KMS-11 (cell line): ENCODE measurements at regions not wholly inside any gene's neighbourhood (a gene's known extent, or its start where the extent isn't known, plus 50 kb on each side); places are given as distances from the start of the nearest gene placed in this dataset.

ENCODE experiments used
- H2AFZ ChIP-seq: fragments of 200-600 bp; sonication (generic); 2 replicates; pipeline ENCODE4 v1.6.1; 2016; ENCODE audit warnings: antibody characterized with exemption, mixed run types, low read depth
- H3K27ac ChIP-seq: fragments of 200-600 bp; sonication (generic); 2 replicates; pipeline ENCODE4 v1.6.1; 2016; ENCODE audit warnings: mild to moderate bottlenecking, mixed run types
- H3K27me3 ChIP-seq: fragments of 200-600 bp; sonication (generic); 2 replicates; pipeline ENCODE4 v1.6.1; 2017; ENCODE audit warnings: mild to moderate bottlenecking, low read depth, mixed run types, moderate library complexity; ENCODE audit not compliant: insufficient read depth
- H3K36me3 ChIP-seq: fragments of 200-600 bp; sonication (generic); 2 replicates; pipeline ENCODE4 v1.6.1; 2017; ENCODE audit warnings: mild to moderate bottlenecking, mixed run types; ENCODE audit not compliant: insufficient read depth
- H3K4me1 ChIP-seq: fragments of 200-600 bp; sonication (generic); 2 replicates; pipeline ENCODE4 v1.6.1; 2016; ENCODE audit warnings: mild to moderate bottlenecking, low read depth, mixed run types; ENCODE audit not compliant: poor library complexity, severe bottlenecking
- H3K4me2 ChIP-seq: fragments of 200-600 bp; sonication (generic); 2 replicates; pipeline ENCODE4 v1.7.0; 2016; ENCODE audit warnings: mild to moderate bottlenecking, mixed run types
- H3K4me3 ChIP-seq: fragments of 200-600 bp; sonication (generic); IDR thresholded peaks from 2 replicates; pipeline ENCODE4 v1.6.1; 2017; ENCODE audit warnings: low read depth, low read length, mixed read lengths; ENCODE audit not compliant: insufficient read depth
- H3K79me2 ChIP-seq: fragments of 200-600 bp; sonication (generic); 2 replicates; pipeline ENCODE4 v1.6.1; 2016; ENCODE audit warnings: low read depth, mixed run types; ENCODE audit not compliant: insufficient read depth
- H3K9ac ChIP-seq: fragments of 200-600 bp; sonication (generic); 2 replicates; pipeline ENCODE4 v1.6.1; 2016; ENCODE audit warnings: mild to moderate bottlenecking, mixed run types
- H4K20me1 ChIP-seq: fragments of 200-600 bp; sonication (generic); 2 replicates; pipeline ENCODE4 v1.6.1; 2016; ENCODE audit warnings: mild to moderate bottlenecking, mixed run types; ENCODE audit not compliant: insufficient read depth
- TF ChIP-seq, protein P1 (sequence below): fragments of 200-600 bp; sonication (generic); conservative IDR thresholded peaks from 2 replicates; pipeline ENCODE4 v1.6.1; 2017; ENCODE audit warnings: low read depth, mild to moderate bottlenecking, antibody characterized with exemption, low read length, moderate library complexity, mixed read lengths

DNA sequence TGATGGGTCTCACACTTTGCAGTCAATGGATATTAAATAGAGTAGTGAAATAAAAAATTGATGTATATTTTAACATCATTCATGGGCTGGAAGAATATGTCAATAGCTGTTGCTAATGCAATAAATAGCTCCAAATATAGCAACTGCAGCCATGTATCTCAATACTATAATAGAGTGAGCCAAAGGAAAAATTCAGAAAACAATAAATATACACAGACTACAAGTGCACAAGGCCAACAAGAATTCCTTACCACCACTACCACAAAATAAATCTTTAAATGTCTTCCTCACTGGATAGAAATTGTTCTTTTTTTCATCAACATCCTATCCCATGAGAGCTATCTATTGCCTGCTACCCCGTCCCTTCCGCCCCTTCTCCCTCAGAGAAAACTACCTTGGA is 113.1 kb upstream of the TRIM24 start:
- Histone ChIP-seq H3K4me3 (no peak overlapping the region), H3K27ac (no peak overlapping the region), H3K36me3 (no peaks in the 10 kb centered on the region), H4K20me1 (no peaks in the 10 kb centered on the region), H3K4me1 (no peaks in the 10 kb centered on the region), H3K27me3 (no peaks in the 10 kb centered on the region), H3K9ac (no peak overlapping the region), H3K4me2 (no peak overlapping the region), H3K79me2 (no peaks in the 10 kb centered on the region), H2AFZ (no peak overlapping the region)
- TF ChIP-seq, protein P1, sequence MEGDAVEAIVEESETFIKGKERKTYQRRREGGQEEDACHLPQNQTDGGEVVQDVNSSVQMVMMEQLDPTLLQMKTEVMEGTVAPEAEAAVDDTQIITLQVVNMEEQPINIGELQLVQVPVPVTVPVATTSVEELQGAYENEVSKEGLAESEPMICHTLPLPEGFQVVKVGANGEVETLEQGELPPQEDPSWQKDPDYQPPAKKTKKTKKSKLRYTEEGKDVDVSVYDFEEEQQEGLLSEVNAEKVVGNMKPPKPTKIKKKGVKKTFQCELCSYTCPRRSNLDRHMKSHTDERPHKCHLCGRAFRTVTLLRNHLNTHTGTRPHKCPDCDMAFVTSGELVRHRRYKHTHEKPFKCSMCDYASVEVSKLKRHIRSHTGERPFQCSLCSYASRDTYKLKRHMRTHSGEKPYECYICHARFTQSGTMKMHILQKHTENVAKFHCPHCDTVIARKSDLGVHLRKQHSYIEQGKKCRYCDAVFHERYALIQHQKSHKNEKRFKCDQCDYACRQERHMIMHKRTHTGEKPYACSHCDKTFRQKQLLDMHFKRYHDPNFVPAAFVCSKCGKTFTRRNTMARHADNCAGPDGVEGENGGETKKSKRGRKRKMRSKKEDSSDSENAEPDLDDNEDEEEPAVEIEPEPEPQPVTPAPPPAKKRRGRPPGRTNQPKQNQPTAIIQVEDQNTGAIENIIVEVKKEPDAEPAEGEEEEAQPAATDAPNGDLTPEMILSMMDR = no peak

DNA sequence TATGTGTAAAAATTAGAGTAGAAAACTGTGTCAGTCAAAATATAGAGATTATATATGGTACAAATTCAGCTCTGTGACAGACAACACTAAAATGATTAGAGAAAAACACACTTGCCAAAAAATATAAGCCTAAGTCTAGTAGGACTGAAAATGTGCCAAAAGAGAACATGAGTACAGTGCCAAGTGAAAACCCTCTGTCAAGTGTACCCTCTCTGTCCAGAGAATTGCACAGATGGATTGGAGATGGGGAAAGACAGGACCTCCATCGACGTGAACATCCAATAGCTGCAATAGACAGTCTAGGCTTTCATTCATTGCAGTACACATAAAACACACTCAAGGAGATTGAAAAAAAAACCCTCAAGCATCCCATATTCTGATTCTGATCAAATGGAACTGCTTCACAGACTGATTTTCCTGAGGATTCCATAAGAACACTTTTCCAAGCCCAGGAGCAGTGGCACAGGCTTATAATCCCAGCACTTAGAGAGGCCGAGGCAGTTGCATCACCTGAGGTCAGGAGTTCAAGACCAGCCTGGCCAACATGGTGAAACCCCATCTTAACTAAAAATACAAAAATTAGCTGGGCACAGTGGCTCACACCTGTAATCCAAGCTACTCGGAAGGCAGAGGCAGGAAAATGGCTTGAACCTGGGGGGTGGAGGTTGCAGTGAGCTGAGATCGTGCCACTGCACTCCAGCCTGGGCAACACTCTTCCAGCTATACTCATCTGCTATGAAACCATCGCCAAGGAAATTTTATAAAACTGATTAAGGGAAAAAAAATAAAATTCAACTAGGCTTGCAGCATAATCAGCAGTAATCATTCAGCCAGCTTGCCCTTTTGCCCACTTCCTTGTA is 110.0 kb upstream of the TRIM24 start:
- no peak overlapping the region for H2AFZ ChIP-seq
- no peak overlapping the region for H3K4me2 ChIP-seq
- TF ChIP-seq, protein P1 = no peak
- no peak overlapping the region for H3K4me3 ChIP-seq
- no peaks in the 10 kb centered on the region for H3K27me3 ChIP-seq
- H3K27ac ChIP-seq = no peak overlapping the region
- H3K4me1 ChIP-seq = no peaks in the 10 kb centered on the region
- H4K20me1 ChIP-seq = no peaks in the 10 kb centered on the region
- H3K9ac ChIP-seq = no peak overlapping the region
- no peaks in the 10 kb centered on the region for H3K36me3 ChIP-seq
- no peaks in the 10 kb centered on the region for H3K79me2 ChIP-seq

DNA sequence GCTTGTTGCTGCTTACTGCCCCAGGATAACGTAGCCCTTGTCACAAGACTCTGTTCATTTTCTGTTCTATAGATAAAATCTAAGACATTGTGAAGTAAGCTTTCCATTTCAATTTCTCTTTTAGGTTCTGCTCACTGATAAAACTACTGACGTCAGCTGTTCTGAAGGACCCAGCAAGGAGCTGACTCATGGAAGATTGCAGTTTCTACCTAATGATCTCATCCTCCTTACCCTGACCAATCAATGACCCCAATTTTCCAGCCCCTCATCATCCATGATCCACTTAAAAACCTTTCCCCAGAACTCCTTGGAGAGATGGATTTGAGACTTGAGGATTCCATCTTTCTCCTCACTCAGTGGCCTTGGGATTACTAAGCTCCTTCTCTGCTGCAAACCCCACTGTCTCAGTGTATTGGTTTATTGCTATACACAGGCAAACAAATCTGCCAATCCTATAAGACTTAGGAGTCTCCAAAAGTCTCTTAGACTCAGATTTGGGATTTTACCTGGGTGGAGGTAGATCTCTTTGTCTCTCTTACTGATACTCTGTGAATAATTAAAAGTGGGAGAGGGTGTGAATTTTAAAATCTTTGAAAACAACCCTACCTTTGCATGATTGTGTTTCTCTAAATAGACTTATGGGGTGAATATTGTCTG is 109.2 kb upstream of the TRIM24 start:
- Histone ChIP-seq H3K27ac (no peak overlapping the region), H3K9ac (no peak overlapping the region), H3K36me3 (no peaks in the 10 kb centered on the region), H2AFZ (no peak overlapping the region), H4K20me1 (no peaks in the 10 kb centered on the region), H3K27me3 (no peaks in the 10 kb centered on the region), H3K4me2 (no peak overlapping the region), H3K4me3 (no peak overlapping the region), H3K79me2 (no peaks in the 10 kb centered on the region), H3K4me1 (no peaks in the 10 kb centered on the region)
- TF ChIP-seq, protein P1 = no peak

DNA sequence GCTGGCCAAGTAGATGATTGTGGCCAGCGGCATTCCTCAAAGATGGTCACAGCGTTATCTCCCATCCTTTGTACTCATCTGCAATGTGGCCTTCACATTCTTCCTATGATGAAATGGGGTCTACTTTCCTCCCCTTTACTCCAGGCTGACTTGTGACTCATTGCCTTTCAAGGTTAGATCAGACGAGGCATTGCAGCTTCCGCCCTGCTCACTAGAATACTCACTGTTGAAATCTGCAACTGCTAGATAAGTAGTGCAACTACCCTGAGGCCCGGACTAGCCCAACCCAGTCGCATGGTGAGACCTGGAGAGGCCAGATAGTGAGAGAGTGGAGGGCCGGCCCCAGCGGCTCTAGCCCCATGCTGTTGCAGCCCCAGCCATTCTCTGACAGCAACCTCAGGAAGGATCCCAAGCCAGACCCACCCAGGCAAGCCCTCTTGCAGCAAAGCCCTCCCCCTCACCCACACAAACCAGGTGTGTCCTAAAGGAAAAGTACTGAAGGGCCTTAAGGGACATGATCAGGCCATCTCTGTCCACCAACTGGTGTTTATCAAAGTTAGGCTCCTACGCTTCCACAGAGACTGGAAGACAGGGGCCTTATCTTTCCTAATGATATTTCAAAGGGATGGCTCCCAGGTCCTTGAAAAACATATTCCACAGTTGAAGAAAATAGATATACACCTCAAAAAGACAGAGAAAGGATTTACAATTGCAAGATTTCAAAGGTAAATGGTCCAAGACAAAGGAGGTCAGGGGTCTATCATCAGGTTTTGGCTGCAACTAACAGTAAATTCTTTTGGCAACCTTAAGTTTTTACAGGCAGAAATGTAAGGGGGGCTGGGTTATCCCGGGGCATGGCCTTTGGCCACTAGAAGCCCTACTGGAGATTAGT is 107.2 kb upstream of the TRIM24 start:
- H3K79me2 ChIP-seq = no peaks in the 10 kb centered on the region
- no peak overlapping the region for H3K4me2 ChIP-seq
- no peak overlapping the region for H2AFZ ChIP-seq
- no peak overlapping the region for H3K9ac ChIP-seq
- H3K27ac ChIP-seq = no peak overlapping the region
- H3K4me1 ChIP-seq = no peaks in the 10 kb centered on the region
- no peaks in the 10 kb centered on the region for H3K36me3 ChIP-seq
- TF ChIP-seq, protein P1 = no peak
- no peaks in the 10 kb centered on the region for H3K27me3 ChIP-seq
- no peaks in the 10 kb centered on the region for H4K20me1 ChIP-seq
- H3K4me3 ChIP-seq = no peak overlapping the region
